CD4-positive, CD25-positive, alpha-beta regulatory T cell (primary cell): ENCODE measurements at regions not wholly inside any gene's neighbourhood (a gene's known extent, or its start where the extent isn't known, plus 50 kb on each side); places are given as distances from the start of the nearest gene placed in this dataset.
"Not testable (repeated sequence)": the region's sequence is repeated elsewhere in the genome, so short reads cannot be mapped to it uniquely, and the experiment has no call there.

Source experiments
- ATAC-seq, 2 donors: fragments of 150-1000 bp; cut with Tn5 transposase; one replicate each; pipeline ENCODE4 v1.10.0; 2021; ENCODE audit warnings: low read depth in 2 of 2, moderate number of reproducible peaks in 2 of 2, moderate library complexity in 1 of 2
- DNase-seq, 3 donors: peaks; one replicate each; pipeline versions ENCODE4 v3.0.0 to v3.0.0-alpha.2; 2012 to 2022; ENCODE audit warnings: mixed read lengths in 1 of 3
- H3K27ac ChIP-seq: one replicate; pipeline ENCODE4 v1.7.0; 2013; ENCODE audit warnings: mild to moderate bottlenecking, low read length; ENCODE audit not compliant: insufficient read depth, poor library complexity, severe bottlenecking
- H3K27me3 ChIP-seq: one replicate; pipeline ENCODE4 v1.7.0; 2013; ENCODE audit warnings: low read length; ENCODE audit not compliant: control insufficient read depth, insufficient read depth
- H3K36me3 ChIP-seq: one replicate; pipeline ENCODE4 v1.7.0; 2013; ENCODE audit warnings: mild to moderate bottlenecking, low read length, moderate library complexity; ENCODE audit not compliant: control insufficient read depth, insufficient read depth
- H3K4me1 ChIP-seq: 2 replicates; pipeline ENCODE4 v1.7.0; 2013; ENCODE audit warnings: mild to moderate bottlenecking, low read length; ENCODE audit not compliant: insufficient read depth, control insufficient read depth, poor library complexity, severe bottlenecking
- H3K4me3 ChIP-seq: one replicate; pipeline ENCODE4 v1.7.0; 2013; ENCODE audit warnings: low read depth, mild to moderate bottlenecking, low read length, moderate library complexity
- H3K9me3 ChIP-seq, 2 experiments: 1 replicate in 1 of 2; 2 replicates in 1 of 2; pipeline ENCODE4 v1.7.0; 2013; ENCODE audit warnings: low read length in 2 of 2, mild to moderate bottlenecking in 1 of 2, moderate library complexity in 1 of 2; ENCODE audit not compliant: control insufficient read depth in 2 of 2
- H3K27ac Mint-ChIP-seq, 3 donors: one replicate each; pipeline ENCODE4 v1.8.0; 2020 to 2022; ENCODE audit warnings: mild to moderate bottlenecking in 3 of 3, mixed read lengths in 3 of 3, moderate library complexity in 2 of 3
- H3K27me3 Mint-ChIP-seq: one replicate; pipeline ENCODE4 v1.8.0; 2022; ENCODE audit warnings: mild to moderate bottlenecking, mixed read lengths
- H3K36me3 Mint-ChIP-seq: one replicate; pipeline ENCODE4 v1.8.0; 2020; ENCODE audit warnings: mixed read lengths
- H3K4me1 Mint-ChIP-seq, 4 donors: one replicate each; pipeline ENCODE4 v1.8.0; 2020 to 2022; ENCODE audit warnings: mixed read lengths in 4 of 4, mild to moderate bottlenecking in 1 of 4
- H3K4me3 Mint-ChIP-seq, 4 donors: one replicate each; pipeline ENCODE4 v1.8.0; 2020 to 2022; ENCODE audit warnings: mild to moderate bottlenecking in 4 of 4, mixed read lengths in 4 of 4, moderate library complexity in 3 of 4
- H3K9me3 Mint-ChIP-seq, 7 donors: one replicate each; pipeline ENCODE4 v1.8.0; 2020 to 2022; ENCODE audit warnings: mixed read lengths in 7 of 7, mild to moderate bottlenecking in 3 of 7, moderate library complexity in 2 of 7

GRCh38 chr12:89225808-89226411 lies 126.4 kb downstream of the DUSP6 start:
- Mint-ChIP-seq H3K36me3 (peaks cover 1% of the 10 kb centered on the region), H3K27ac (peak overlapping the region; percentile 86 to 88 (median 86)), H3K9me3 (no peaks in the 10 kb centered on the region), H3K4me1 (peaks cover 12 to 50% (median 28%) of the 10 kb centered on the region in 4 donors), H3K27me3 (peaks cover 6% of the 10 kb centered on the region), H3K4me3 (peak overlapping the region in 3 of 4 donors; percentile 3 to 75 (median 48))
- Histone ChIP-seq H3K27me3 (no peaks in the 10 kb centered on the region), H3K36me3 (no peaks in the 10 kb centered on the region), H3K27ac (peak overlapping the region; percentile 28), H3K4me3 (peak overlapping the region; percentile 60), H3K9me3 (no peaks in the 10 kb centered on the region), H3K4me1 (peaks cover 20% of the 10 kb centered on the region)
- ATAC-seq (peak; percentile 20 to 41), DNase-seq (peak in 1 of 3 donors; percentile 54)

DNA sequence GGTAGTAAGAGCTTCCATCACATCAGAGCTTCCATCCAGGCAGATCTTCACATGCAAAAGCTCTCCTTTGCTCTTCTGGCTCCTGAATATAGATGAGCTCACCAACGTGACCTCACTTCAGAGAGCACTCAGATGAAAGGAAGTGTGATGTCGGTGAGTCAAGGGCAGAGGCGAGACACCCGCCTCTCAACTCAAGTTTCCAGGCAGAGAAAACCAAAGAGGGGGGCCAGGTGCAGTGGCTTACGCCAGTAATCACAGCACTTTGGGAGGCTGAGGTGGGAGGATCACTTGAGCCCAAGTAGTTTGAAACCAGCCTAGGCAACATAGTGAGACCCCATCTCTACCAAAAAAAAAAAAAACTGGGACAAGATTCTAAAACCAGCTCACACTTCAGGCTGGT lies 126.9 kb downstream of the DUSP6 start:
- H3K9me3 ChIP-seq = no peaks in the 10 kb centered on the region
- Mint-ChIP-seq H3K9me3 (peaks cover 0 to 1% (median 0%) of the 10 kb centered on the region in 7 donors), H3K4me3 (peak overlapping the region; percentile 4 to 75 (median 57)), H3K4me1 (peaks cover 12 to 45% (median 24%) of the 10 kb centered on the region in 4 donors), H3K27me3 (peaks cover 4% of the 10 kb centered on the region), H3K36me3 (peaks cover 6% of the 10 kb centered on the region), H3K27ac (peak overlapping the region; percentile 34 to 88 (median 86))
- peak overlapping the region; percentile 60 for H3K4me3 ChIP-seq
- peaks cover 17% of the 10 kb centered on the region for H3K4me1 ChIP-seq
- DNase-seq (peak; percentile 26 to 90 (median 61)), ATAC-seq (peak; percentile 99)
- peak overlapping the region; percentile 28 for H3K27ac ChIP-seq
- H3K36me3 ChIP-seq = no peaks in the 10 kb centered on the region
- no peaks in the 10 kb centered on the region for H3K27me3 ChIP-seq

DNA sequence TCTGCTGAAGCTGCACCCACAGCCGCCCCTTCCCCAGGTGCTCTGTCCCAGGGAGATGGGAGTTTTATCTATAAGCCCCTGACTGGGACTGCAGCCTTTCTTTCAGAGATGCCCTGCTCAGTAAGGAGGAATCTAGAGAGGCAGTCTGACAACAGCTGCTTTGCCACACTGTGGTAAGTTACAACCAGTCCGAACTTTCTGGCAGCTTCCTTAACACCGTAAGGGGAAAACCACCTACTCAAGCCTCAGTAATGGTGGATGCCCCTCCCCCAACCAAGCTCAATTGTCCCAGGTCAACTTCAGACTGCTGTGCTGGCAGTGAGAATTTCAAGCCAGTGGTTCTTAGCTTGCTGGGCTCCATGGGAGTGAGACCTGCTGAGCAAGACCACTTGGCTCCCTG lies 129.7 kb downstream of the DUSP6 start:
- H3K4me1 Mint-ChIP-seq = peaks cover 11 to 35% (median 19%) of the 10 kb centered on the region in 4 donors
- DNase-seq, H3K27me3 Mint-ChIP-seq, H3K9me3 ChIP-seq, H3K36me3 Mint-ChIP-seq, H3K9me3 Mint-ChIP-seq, ATAC-seq, H3K36me3 ChIP-seq, H3K27ac ChIP-seq, H3K27me3 ChIP-seq, H3K4me3 ChIP-seq, H3K27ac Mint-ChIP-seq, H3K4me3 Mint-ChIP-seq: not testable (repeated sequence)
- peaks cover 17% of the 10 kb centered on the region for H3K4me1 ChIP-seq

GRCh38 chr12:89217472-89217871 lies 134.8 kb downstream of the DUSP6 start:
- Histone ChIP-seq H3K27ac (no peak overlapping the region), H3K9me3 (no peaks in the 10 kb centered on the region), H3K27me3 (no peaks in the 10 kb centered on the region), H3K36me3 (no peaks in the 10 kb centered on the region), H3K4me1 (peaks cover 3% of the 10 kb centered on the region), H3K4me3 (no peak overlapping the region)
- DNase-seq (no peak), ATAC-seq (no peak)
- H3K27ac Mint-ChIP-seq = peak overlapping the region in 1 of 3 donors; percentile 44
- peaks cover 0 to 2% (median under 1%) of the 10 kb centered on the region in 4 donors for H3K4me1 Mint-ChIP-seq
- H3K36me3 Mint-ChIP-seq = peaks cover 6% of the 10 kb centered on the region
- no peak overlapping the region for H3K4me3 Mint-ChIP-seq
- H3K27me3 Mint-ChIP-seq = peaks cover 17% of the 10 kb centered on the region
- H3K9me3 Mint-ChIP-seq = peaks cover 0 to 1% (median 0%) of the 10 kb centered on the region in 7 donors

DNA sequence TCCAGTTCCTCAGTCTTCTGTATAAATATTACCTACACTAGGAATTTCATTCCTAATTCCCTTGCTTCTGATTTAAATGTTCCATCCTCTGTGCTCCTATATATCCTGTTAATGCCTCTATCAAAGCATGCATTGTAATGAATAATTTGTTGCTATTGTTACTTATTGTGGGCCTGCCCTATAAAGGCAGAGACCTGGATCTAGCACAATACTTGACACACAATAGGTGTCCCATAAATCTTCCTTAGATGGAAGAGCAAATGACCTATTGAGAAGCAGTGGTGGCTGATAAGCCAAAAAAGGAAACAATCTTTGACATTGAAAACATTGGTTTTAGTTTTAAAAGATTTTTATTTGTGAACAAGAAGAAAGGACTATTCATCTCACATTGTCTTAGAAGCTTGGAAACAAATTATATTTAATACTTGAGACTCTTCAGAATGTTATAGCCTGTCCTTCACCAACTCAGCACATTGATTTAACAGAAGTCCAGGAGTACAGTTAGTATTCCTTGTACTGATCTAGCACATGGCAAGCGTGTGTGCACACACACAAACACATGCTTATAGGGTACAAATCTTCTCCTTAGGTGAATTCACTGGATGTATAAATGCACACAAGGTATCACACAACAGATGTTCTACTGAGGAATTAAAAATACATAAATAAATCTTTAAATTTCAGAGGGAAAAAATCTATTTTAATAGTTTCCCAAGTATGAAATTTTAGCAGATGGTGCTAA lies 135.9 kb downstream of the DUSP6 start:
- Mint-ChIP-seq H3K9me3 (peaks cover 0 to 1% (median 0%) of the 10 kb centered on the region in 7 donors), H3K4me1 (peaks cover 0 to 13% (median 10%) of the 10 kb centered on the region in 4 donors), H3K36me3 (peaks cover 6% of the 10 kb centered on the region), H3K4me3 (no peak overlapping the region), H3K27me3 (peaks cover 14% of the 10 kb centered on the region), H3K27ac (no peak overlapping the region)
- Histone ChIP-seq H3K36me3 (no peaks in the 10 kb centered on the region), H3K4me3 (no peak overlapping the region), H3K27me3 (no peaks in the 10 kb centered on the region), H3K4me1 (peaks cover 5% of the 10 kb centered on the region), H3K9me3 (no peaks in the 10 kb centered on the region), H3K27ac (no peak overlapping the region)
- DNase-seq (no peak), ATAC-seq (no peak)

- H3K27ac Mint-ChIP-seq = no peak overlapping the region
- no peaks in the 10 kb centered on the region for H3K36me3 Mint-ChIP-seq
- Histone ChIP-seq H3K36me3 (no peaks in the 10 kb centered on the region), H3K9me3 (no peaks in the 10 kb centered on the region), H3K4me3 (no peak overlapping the region), H3K27me3 (no peaks in the 10 kb centered on the region), H3K27ac (no peak overlapping the region), H3K4me1 (peaks cover 5% of the 10 kb centered on the region)
- no peak for ATAC-seq
- no peak for DNase-seq
- no peaks in the 10 kb centered on the region for H3K9me3 Mint-ChIP-seq
- no peak overlapping the region for H3K4me3 Mint-ChIP-seq
- H3K4me1 Mint-ChIP-seq = peaks cover 0 to 14% (median 10%) of the 10 kb centered on the region in 4 donors
- peaks cover 14% of the 10 kb centered on the region for H3K27me3 Mint-ChIP-seq
Measured at GRCh38 chr12:89215196-89215595, 137.1 kb downstream of the DUSP6 start.

DNA sequence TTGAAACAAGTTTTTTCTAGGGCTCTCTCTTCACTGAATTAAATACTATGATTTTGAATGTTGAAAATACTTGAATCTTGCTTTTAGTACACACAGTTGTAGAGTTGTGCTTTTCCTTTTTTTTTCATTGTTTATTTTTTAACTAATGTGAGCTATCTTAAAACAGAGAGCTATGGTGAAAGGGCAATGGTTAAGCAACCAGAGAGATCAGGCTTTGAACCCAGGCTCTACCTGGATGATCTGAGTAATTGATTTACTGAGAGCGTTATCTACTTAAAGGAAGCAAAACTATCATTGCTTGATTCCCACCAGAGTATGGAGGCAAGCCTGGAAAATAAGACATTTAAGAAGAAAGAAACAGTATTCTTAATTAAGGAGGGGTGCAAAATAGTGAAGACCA lies 138.6 kb downstream of the DUSP6 start:
- H3K9me3 Mint-ChIP-seq = no peaks in the 10 kb centered on the region
- H3K27me3 Mint-ChIP-seq = peaks cover 10% of the 10 kb centered on the region
- ATAC-seq (no peak), DNase-seq (no peak)
- no peaks in the 10 kb centered on the region for H3K36me3 Mint-ChIP-seq
- Histone ChIP-seq H3K9me3 (no peaks in the 10 kb centered on the region), H3K27me3 (no peaks in the 10 kb centered on the region), H3K4me1 (peaks cover 5% of the 10 kb centered on the region), H3K36me3 (no peaks in the 10 kb centered on the region), H3K27ac (no peak overlapping the region), H3K4me3 (no peak overlapping the region)
- H3K4me3 Mint-ChIP-seq = no peak overlapping the region
- H3K4me1 Mint-ChIP-seq = peaks cover 0 to 14% (median 10%) of the 10 kb centered on the region in 4 donors
- H3K27ac Mint-ChIP-seq = no peak overlapping the region
